Fibroblast of lung (primary cell): ENCODE measurements at regions not wholly inside any gene's neighbourhood (a gene's known extent, or its start where the extent isn't known, plus 50 kb on each side); places are given as distances from the start of the nearest gene placed in this dataset.

Experiments
- EZH2 ChIP-seq: IDR thresholded peaks from 2 replicates; pipeline ENCODE4 v1.5.1; 2012; ENCODE audit warnings: low read length, control low read depth, mild to moderate bottlenecking; ENCODE audit errors: missing control alignments
- TF ChIP-seq, protein P1 (sequence below), 2 donors: IDR thresholded peaks in 1 of 2; conservative IDR thresholded peaks in 1 of 2; 1 replicate in 1 of 2; 2 replicates in 1 of 2; pipeline ENCODE4 v1.5.1; 2011 to 2012; ENCODE audit warnings: low read length in 2 of 2, control low read depth in 1 of 2, inconsistent platforms in 1 of 2, low read depth in 1 of 2, mild to moderate bottlenecking in 1 of 2

DNA sequence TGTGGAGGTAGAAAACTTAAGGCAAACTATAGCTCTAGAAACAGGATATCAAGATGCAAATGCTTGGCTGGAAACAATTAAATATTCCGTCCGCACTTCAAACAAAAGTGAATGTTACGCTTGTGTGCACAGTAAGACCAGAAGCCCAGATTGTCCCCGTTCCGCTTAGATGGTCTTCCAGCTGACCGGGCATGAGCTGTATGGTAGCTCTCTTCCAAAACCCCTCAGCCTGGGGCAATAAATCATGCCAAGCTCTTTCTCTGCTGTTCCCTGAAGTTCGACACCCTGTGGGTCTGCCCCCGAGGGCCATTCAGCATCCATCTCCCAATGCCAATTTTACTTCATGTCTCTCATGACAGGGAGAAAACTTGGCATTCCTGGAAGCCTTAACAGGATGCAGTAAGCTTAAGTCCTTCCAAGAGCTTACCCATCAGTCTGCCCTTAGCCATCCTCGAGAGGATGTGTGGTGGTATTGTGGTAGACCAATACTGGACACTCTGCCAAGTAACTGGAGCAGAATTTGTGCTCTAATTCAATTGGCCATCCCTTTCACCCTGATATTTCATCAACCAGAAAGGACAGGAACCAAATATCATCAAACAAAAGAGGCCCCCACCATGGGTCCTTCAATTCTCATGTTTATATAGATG is 70.7 kb upstream of the RANBP6 start:
- no peak for TF ChIP-seq EZH2
- TF ChIP-seq, protein P1, sequence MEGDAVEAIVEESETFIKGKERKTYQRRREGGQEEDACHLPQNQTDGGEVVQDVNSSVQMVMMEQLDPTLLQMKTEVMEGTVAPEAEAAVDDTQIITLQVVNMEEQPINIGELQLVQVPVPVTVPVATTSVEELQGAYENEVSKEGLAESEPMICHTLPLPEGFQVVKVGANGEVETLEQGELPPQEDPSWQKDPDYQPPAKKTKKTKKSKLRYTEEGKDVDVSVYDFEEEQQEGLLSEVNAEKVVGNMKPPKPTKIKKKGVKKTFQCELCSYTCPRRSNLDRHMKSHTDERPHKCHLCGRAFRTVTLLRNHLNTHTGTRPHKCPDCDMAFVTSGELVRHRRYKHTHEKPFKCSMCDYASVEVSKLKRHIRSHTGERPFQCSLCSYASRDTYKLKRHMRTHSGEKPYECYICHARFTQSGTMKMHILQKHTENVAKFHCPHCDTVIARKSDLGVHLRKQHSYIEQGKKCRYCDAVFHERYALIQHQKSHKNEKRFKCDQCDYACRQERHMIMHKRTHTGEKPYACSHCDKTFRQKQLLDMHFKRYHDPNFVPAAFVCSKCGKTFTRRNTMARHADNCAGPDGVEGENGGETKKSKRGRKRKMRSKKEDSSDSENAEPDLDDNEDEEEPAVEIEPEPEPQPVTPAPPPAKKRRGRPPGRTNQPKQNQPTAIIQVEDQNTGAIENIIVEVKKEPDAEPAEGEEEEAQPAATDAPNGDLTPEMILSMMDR (conservative IDR thresholded peaks at IDR 0.05 in 1 of 2, IDR thresholded peaks at IDR 0.05 in 1 of 2; ENCODE audit: low read depth in 1 of 2, low read length in 2 of 2), result no peak
